ENCODE measurements at regions not wholly inside any gene's neighbourhood (a gene's known extent, or its start where the extent isn't known, plus 50 kb on each side); places are given as distances from the start of the nearest gene placed in this dataset.

GRCh38 chr20:24777746-24778145 is 171.3 kb upstream of the CST7 start:
- no peak for DNase-seq (ENCODE audit: low read depth)

- no peak for DNase-seq (ENCODE audit: low read depth)
Measured at GRCh38 chr20:24778585-24779031, 170.5 kb upstream of the CST7 start.

- DNase-seq (ENCODE audit: low read depth): no peak
Measured at GRCh38 chr20:24779131-24779530, 169.9 kb upstream of the CST7 start.

GRCh38 chr20:24779946-24780345 is 169.1 kb upstream of the CST7 start:
- no peak for DNase-seq (ENCODE audit: low read depth)

- no peak for DNase-seq (ENCODE audit: low read depth)
Measured at GRCh38 chr20:24780674-24781417, 168.2 kb upstream of the CST7 start.

- peak; percentile 23 for DNase-seq (ENCODE audit: low read depth)
Measured at GRCh38 chr20:24781418-24781980, 167.6 kb upstream of the CST7 start.

GRCh38 chr20:24782301-24782700 is 166.8 kb upstream of the CST7 start:
- DNase-seq (ENCODE audit: low read depth): no peak

GRCh38 chr20:24782801-24783630 is 166.1 kb upstream of the CST7 start:
- no peak for DNase-seq (ENCODE audit: low read depth)

GRCh38 chr20:24783631-24784492 is 165.2 kb upstream of the CST7 start:
- DNase-seq (ENCODE audit: low read depth): no peak

GRCh38 chr20:24784607-24785006 is 164.5 kb upstream of the CST7 start:
- DNase-seq (ENCODE audit: low read depth): no peak

GRCh38 chr20:24785141-24786110 is 163.6 kb upstream of the CST7 start:
- no peak for DNase-seq (ENCODE audit: low read depth)

- no peak for DNase-seq (ENCODE audit: low read depth)
Measured at GRCh38 chr20:24786111-24786495, 163.0 kb upstream of the CST7 start.

GRCh38 chr20:24786646-24787045 is 162.4 kb upstream of the CST7 start:
- DNase-seq (ENCODE audit: low read depth): no peak

GRCh38 chr20:24787071-24787470 is 162.0 kb upstream of the CST7 start:
- DNase-seq (ENCODE audit: low read depth): no peak

- no peak for DNase-seq (ENCODE audit: low read depth)
Measured at GRCh38 chr20:24787621-24788020, 161.4 kb upstream of the CST7 start.

- no peak for DNase-seq (ENCODE audit: low read depth)
Measured at GRCh38 chr20:24789877-24790276, 159.2 kb upstream of the CST7 start.

GRCh38 chr20:24790746-24791283 is 158.3 kb upstream of the CST7 start:
- DNase-seq (ENCODE audit: low read depth): no peak

GRCh38 chr20:24791953-24792352 is 157.1 kb upstream of the CST7 start:
- no peak for DNase-seq (ENCODE audit: low read depth)

GRCh38 chr20:24792641-24793495 is 156.2 kb upstream of the CST7 start:
- no peak for DNase-seq (ENCODE audit: low read depth)

- DNase-seq (ENCODE audit: low read depth): no peak
Measured at GRCh38 chr20:24795436-24795835, 153.6 kb upstream of the CST7 start.
